ENCODE measurements at regions not wholly inside any gene's neighbourhood (a gene's known extent, or its start where the extent isn't known, plus 50 kb on each side); places are given as distances from the start of the nearest gene placed in this dataset.

- no peaks in the 10 kb centered on the region for H3K36me3 Mint-ChIP-seq
- Histone ChIP-seq H3K9me3 (ENCODE audit: control insufficient read depth in 2 of 3, low read length in 3 of 3) (no peaks in the 10 kb centered on the region), H3K36me3 (ENCODE audit: control insufficient read depth in 2 of 3, insufficient read depth in 3 of 3, low read length in 3 of 3) (no peaks in the 10 kb centered on the region), H3K4me3 (ENCODE audit: low read length) (no peak overlapping the region), H3K27ac (ENCODE audit: low read depth, low read length) (no peak overlapping the region), H3K27me3 (ENCODE audit: control insufficient read depth in 2 of 2, insufficient read depth in 2 of 2, low read length in 2 of 2) (no peaks in the 10 kb centered on the region), H3K4me1 (ENCODE audit: control insufficient read depth in 2 of 2, insufficient read depth in 2 of 2, low read length in 2 of 2) (no peaks in the 10 kb centered on the region)
- ChIA-PET CTCF (no interaction called here), POLR2A (no interaction called here)
- no peak for ATAC-seq
- H3K27ac Mint-ChIP-seq = no peak overlapping the region
- no peaks in the 10 kb centered on the region for H3K9me3 Mint-ChIP-seq
- intact Hi-C loops (cut with micrococcal nuclease) = no loop called here
- peaks cover 0 to 4% (median 0%) of the 10 kb centered on the region in 7 donors for H3K4me1 Mint-ChIP-seq
- no peak overlapping the region for H3K4me3 Mint-ChIP-seq
- DNase-seq = no peak
- H3K27me3 Mint-ChIP-seq = peaks cover 0 to 25% (median 4%) of the 10 kb centered on the region in 5 donors
Observed at GRCh38 chr13:59337070-59337469, 826.7 kb downstream of the DIAPH3 start.

GRCh38 chr13:59340151-59340550 is 823.6 kb downstream of the DIAPH3 start:
- no peaks in the 10 kb centered on the region for H3K9me3 ChIP-seq (ENCODE audit: control insufficient read depth in 2 of 3, low read length in 3 of 3)
- peaks cover 0 to 4% (median 0%) of the 10 kb centered on the region in 7 donors for H3K4me1 Mint-ChIP-seq
- ChIA-PET POLR2A (no interaction called here), CTCF (no interaction called here)
- peaks cover 0 to 15% (median 4%) of the 10 kb centered on the region in 5 donors for H3K27me3 Mint-ChIP-seq
- no peaks in the 10 kb centered on the region for H3K36me3 Mint-ChIP-seq
- DNase-seq (no peak), ATAC-seq (no peak)
- no peak overlapping the region for H3K27ac ChIP-seq (ENCODE audit: low read depth, low read length)
- H3K9me3 Mint-ChIP-seq = no peaks in the 10 kb centered on the region
- no peak overlapping the region for H3K4me3 Mint-ChIP-seq
- H3K27me3 ChIP-seq (ENCODE audit: control insufficient read depth in 2 of 2, insufficient read depth in 2 of 2, low read length in 2 of 2) = no peaks in the 10 kb centered on the region
- no peaks in the 10 kb centered on the region for H3K36me3 ChIP-seq (ENCODE audit: control insufficient read depth in 2 of 3, insufficient read depth in 3 of 3, low read length in 3 of 3)
- no peaks in the 10 kb centered on the region for H3K4me1 ChIP-seq (ENCODE audit: control insufficient read depth in 2 of 2, insufficient read depth in 2 of 2, low read length in 2 of 2)
- intact Hi-C loops (cut with micrococcal nuclease) = no loop called here
- no peak overlapping the region for H3K27ac Mint-ChIP-seq
- H3K4me3 ChIP-seq (ENCODE audit: low read length) = no peak overlapping the region

- POLR2A ChIA-PET = no interaction called here
- H3K4me3 Mint-ChIP-seq = no peak overlapping the region
Observed at GRCh38 chr13:59340581-59340980, 823.1 kb downstream of the DIAPH3 start.

GRCh38 chr13:59342400-59342799 is 821.3 kb downstream of the DIAPH3 start:
- POLR2A ChIA-PET = no interaction called here
- CTCF ChIA-PET = no interaction called here
- no peaks in the 10 kb centered on the region for H3K9me3 Mint-ChIP-seq

More at GRCh38 chr13:59340581-59340980, 823.1 kb downstream of the DIAPH3 start:
- no peak for DNase-seq
- ATAC-seq = no peak
- Mint-ChIP-seq H3K4me1 (peaks cover 0 to 4% (median 0%) of the 10 kb centered on the region in 7 donors), H3K36me3 (no peaks in the 10 kb centered on the region), H3K27ac (no peak overlapping the region), H3K9me3 (no peaks in the 10 kb centered on the region), H3K27me3 (peaks cover 0 to 15% (median 4%) of the 10 kb centered on the region in 5 donors)
- Histone ChIP-seq H3K9me3 (ENCODE audit: control insufficient read depth in 2 of 3, low read length in 3 of 3) (no peaks in the 10 kb centered on the region), H3K4me3 (ENCODE audit: low read length) (no peak overlapping the region), H3K27ac (ENCODE audit: low read depth, low read length) (no peak overlapping the region), H3K27me3 (ENCODE audit: control insufficient read depth in 2 of 2, insufficient read depth in 2 of 2, low read length in 2 of 2) (no peaks in the 10 kb centered on the region), H3K4me1 (ENCODE audit: control insufficient read depth in 2 of 2, insufficient read depth in 2 of 2, low read length in 2 of 2) (no peaks in the 10 kb centered on the region), H3K36me3 (ENCODE audit: control insufficient read depth in 2 of 3, insufficient read depth in 3 of 3, low read length in 3 of 3) (no peaks in the 10 kb centered on the region)
- intact Hi-C loops (cut with micrococcal nuclease) = no loop called here
- CTCF ChIA-PET = no interaction called here

GRCh38 chr13:59343132-59343531 is 820.6 kb downstream of the DIAPH3 start:
- Mint-ChIP-seq H3K9me3 (no peaks in the 10 kb centered on the region), H3K4me1 (no peaks in the 10 kb centered on the region), H3K27me3 (peaks cover 0 to 11% (median 5%) of the 10 kb centered on the region in 5 donors), H3K4me3 (no peak overlapping the region), H3K27ac (no peak overlapping the region), H3K36me3 (no peaks in the 10 kb centered on the region)
- POLR2A ChIA-PET = no interaction called here
- ATAC-seq = no peak
- Histone ChIP-seq H3K9me3 (ENCODE audit: control insufficient read depth in 2 of 3, low read length in 3 of 3) (no peaks in the 10 kb centered on the region), H3K27me3 (ENCODE audit: control insufficient read depth in 2 of 2, insufficient read depth in 2 of 2, low read length in 2 of 2) (no peaks in the 10 kb centered on the region), H3K36me3 (ENCODE audit: control insufficient read depth in 2 of 3, insufficient read depth in 3 of 3, low read length in 3 of 3) (no peaks in the 10 kb centered on the region), H3K4me1 (ENCODE audit: control insufficient read depth in 2 of 2, insufficient read depth in 2 of 2, low read length in 2 of 2) (no peaks in the 10 kb centered on the region), H3K27ac (ENCODE audit: low read depth, low read length) (no peak overlapping the region), H3K4me3 (ENCODE audit: low read length) (no peak overlapping the region)
- no peak for DNase-seq
- CTCF ChIA-PET = no interaction called here
- intact Hi-C loops (cut with micrococcal nuclease) = no loop called here

More at GRCh38 chr13:59342400-59342799, 821.3 kb downstream of the DIAPH3 start:
- H3K4me1 ChIP-seq (ENCODE audit: control insufficient read depth in 2 of 2, insufficient read depth in 2 of 2, low read length in 2 of 2) = no peaks in the 10 kb centered on the region
- Mint-ChIP-seq H3K27me3 (peaks cover 0 to 11% (median 7%) of the 10 kb centered on the region in 5 donors), H3K4me3 (no peak overlapping the region), H3K36me3 (no peaks in the 10 kb centered on the region), H3K27ac (no peak overlapping the region), H3K4me1 (no peaks in the 10 kb centered on the region)
- intact Hi-C loops (cut with micrococcal nuclease) = no loop called here
- no peak overlapping the region for H3K27ac ChIP-seq (ENCODE audit: low read depth, low read length)
- no peak overlapping the region for H3K4me3 ChIP-seq (ENCODE audit: low read length)
- no peaks in the 10 kb centered on the region for H3K9me3 ChIP-seq (ENCODE audit: control insufficient read depth in 2 of 3, low read length in 3 of 3)
- H3K36me3 ChIP-seq (ENCODE audit: control insufficient read depth in 2 of 3, insufficient read depth in 3 of 3, low read length in 3 of 3) = no peaks in the 10 kb centered on the region
- DNase-seq = no peak
- no peak for ATAC-seq
- H3K27me3 ChIP-seq (ENCODE audit: control insufficient read depth in 2 of 2, insufficient read depth in 2 of 2, low read length in 2 of 2) = no peaks in the 10 kb centered on the region

GRCh38 chr13:59343993-59344822 is 819.5 kb downstream of the DIAPH3 start:
- no peak overlapping the region for H3K4me3 Mint-ChIP-seq
- H3K27ac Mint-ChIP-seq = no peak overlapping the region
- Histone ChIP-seq H3K4me3 (ENCODE audit: low read length) (no peak overlapping the region), H3K4me1 (ENCODE audit: control insufficient read depth in 2 of 2, insufficient read depth in 2 of 2, low read length in 2 of 2) (no peaks in the 10 kb centered on the region), H3K36me3 (ENCODE audit: control insufficient read depth in 2 of 3, insufficient read depth in 3 of 3, low read length in 3 of 3) (no peaks in the 10 kb centered on the region), H3K27ac (ENCODE audit: low read depth, low read length) (no peak overlapping the region), H3K9me3 (ENCODE audit: control insufficient read depth in 2 of 3, low read length in 3 of 3) (no peaks in the 10 kb centered on the region), H3K27me3 (ENCODE audit: control insufficient read depth in 2 of 2, insufficient read depth in 2 of 2, low read length in 2 of 2) (no peaks in the 10 kb centered on the region)
- H3K9me3 Mint-ChIP-seq = no peaks in the 10 kb centered on the region
- DNase-seq (no peak), ATAC-seq (no peak)
- intact Hi-C loops (cut with micrococcal nuclease) = no loop called here
- POLR2A ChIA-PET = no interaction called here
- H3K27me3 Mint-ChIP-seq = peaks cover 0 to 14% (median 0%) of the 10 kb centered on the region in 5 donors
- no peaks in the 10 kb centered on the region for H3K36me3 Mint-ChIP-seq
- H3K4me1 Mint-ChIP-seq = no peaks in the 10 kb centered on the region
- CTCF ChIA-PET = no interaction called here

- no peak overlapping the region for H3K4me3 ChIP-seq (ENCODE audit: low read length)
- CTCF ChIA-PET = no interaction called here
- no peaks in the 10 kb centered on the region for H3K9me3 Mint-ChIP-seq
- no peaks in the 10 kb centered on the region for H3K4me1 ChIP-seq (ENCODE audit: control insufficient read depth in 2 of 2, insufficient read depth in 2 of 2, low read length in 2 of 2)
- H3K27ac Mint-ChIP-seq = no peak overlapping the region
- H3K27ac ChIP-seq (ENCODE audit: low read depth, low read length) = no peak overlapping the region
- no peaks in the 10 kb centered on the region for H3K27me3 ChIP-seq (ENCODE audit: control insufficient read depth in 2 of 2, insufficient read depth in 2 of 2, low read length in 2 of 2)
- POLR2A ChIA-PET = no interaction called here
- peaks cover 0 to 15% (median 0%) of the 10 kb centered on the region in 5 donors for H3K27me3 Mint-ChIP-seq
- no peak overlapping the region for H3K4me3 Mint-ChIP-seq
- no peaks in the 10 kb centered on the region for H3K9me3 ChIP-seq (ENCODE audit: control insufficient read depth in 2 of 3, low read length in 3 of 3)
- no peaks in the 10 kb centered on the region for H3K4me1 Mint-ChIP-seq
- DNase-seq (no peak), ATAC-seq (no peak)
- H3K36me3 ChIP-seq (ENCODE audit: control insufficient read depth in 2 of 3, insufficient read depth in 3 of 3, low read length in 3 of 3) = no peaks in the 10 kb centered on the region
- no peaks in the 10 kb centered on the region for H3K36me3 Mint-ChIP-seq
- intact Hi-C loops (cut with micrococcal nuclease) = no loop called here
Observed at GRCh38 chr13:59345311-59345710, 818.4 kb downstream of the DIAPH3 start.
